ENCODE measurements at regions not wholly inside any gene's neighbourhood (a gene's known extent, or its start where the extent isn't known, plus 50 kb on each side); places are given as distances from the start of the nearest gene placed in this dataset.

- Histone ChIP-seq H3K9me3 (no peaks in the 10 kb centered on the region), H3K4me1 (no peaks in the 10 kb centered on the region), H3K27ac (no peak overlapping the region), H3K36me3 (no peaks in the 10 kb centered on the region), H3K27me3 (no peaks in the 10 kb centered on the region), H3K4me3 (no peak overlapping the region)
- no peak for DNase-seq
- no peak for TF ChIP-seq POLR2A (IDR thresholded peaks at IDR 0.05)
- TF ChIP-seq CTCF (IDR thresholded peaks at IDR 0.05) = no peak
- intact Hi-C loops (cut with DNase I) = no loop called here
Measured at GRCh38 chr4:22988526-22988925, 295.8 kb downstream of the GBA3 start.

- DNase-seq = no peak
- Histone ChIP-seq H3K4me3 (no peak overlapping the region), H3K9me3 (no peaks in the 10 kb centered on the region), H3K36me3 (no peaks in the 10 kb centered on the region), H3K4me1 (no peaks in the 10 kb centered on the region), H3K27ac (no peak overlapping the region), H3K27me3 (no peaks in the 10 kb centered on the region)
- TF ChIP-seq POLR2A (IDR thresholded peaks at IDR 0.05) (no peak), CTCF (IDR thresholded peaks at IDR 0.05) (no peak)
- intact Hi-C loops (cut with DNase I) = no loop called here
- WGBS, 2 donors = 28 to 37% methylated on average over 5 of the region's 5 CpGs
Measured at GRCh38 chr4:22987870-22988269, 295.1 kb downstream of the GBA3 start.

GRCh38 chr4:22986881-22987280 is 294.1 kb downstream of the GBA3 start:
- intact Hi-C loops (cut with DNase I) = no loop called here
- Histone ChIP-seq H3K9me3 (no peaks in the 10 kb centered on the region), H3K4me3 (no peak overlapping the region), H3K4me1 (no peaks in the 10 kb centered on the region), H3K27ac (no peak overlapping the region), H3K36me3 (no peaks in the 10 kb centered on the region), H3K27me3 (no peaks in the 10 kb centered on the region)
- WGBS, 2 donors = 78 to 85% methylated on average over 2 of the region's 2 CpGs
- no peak for DNase-seq
- TF ChIP-seq POLR2A (IDR thresholded peaks at IDR 0.05) (no peak), CTCF (IDR thresholded peaks at IDR 0.05) (no peak)

GRCh38 chr4:22986262-22986661 is 293.5 kb downstream of the GBA3 start:
- intact Hi-C loops (cut with DNase I) = no loop called here

GRCh38 chr4:22984390-22984789 is 291.7 kb downstream of the GBA3 start:
- DNase-seq = no peak
- Histone ChIP-seq H3K4me3 (no peak overlapping the region), H3K27ac (no peak overlapping the region), H3K9me3 (no peaks in the 10 kb centered on the region), H3K27me3 (no peaks in the 10 kb centered on the region), H3K36me3 (no peaks in the 10 kb centered on the region), H3K4me1 (no peaks in the 10 kb centered on the region)
- intact Hi-C loops (cut with DNase I) = no loop called here
- TF ChIP-seq POLR2A (IDR thresholded peaks at IDR 0.05) (no peak), CTCF (IDR thresholded peaks at IDR 0.05) (no peak)
- 85 to 94% methylated on average over 2 of the region's 2 CpGs for WGBS, 2 donors

More at GRCh38 chr4:22986262-22986661, 293.5 kb downstream of the GBA3 start:
- H3K4me3 ChIP-seq = no peak overlapping the region
- no peaks in the 10 kb centered on the region for H3K4me1 ChIP-seq
- no peak overlapping the region for H3K27ac ChIP-seq
- no peaks in the 10 kb centered on the region for H3K9me3 ChIP-seq
- DNase-seq = no peak
- TF ChIP-seq CTCF (IDR thresholded peaks at IDR 0.05) (no peak), POLR2A (IDR thresholded peaks at IDR 0.05) (no peak)
- H3K36me3 ChIP-seq = no peaks in the 10 kb centered on the region
- no peaks in the 10 kb centered on the region for H3K27me3 ChIP-seq
